ENCODE measurements at regions not wholly inside any gene's neighbourhood (a gene's known extent, or its start where the extent isn't known, plus 50 kb on each side); places are given as distances from the start of the nearest gene placed in this dataset.
"Not testable (repeated sequence)": the region's sequence is repeated elsewhere in the genome, so short reads cannot be mapped to it uniquely, and the experiment has no call there.

DNA sequence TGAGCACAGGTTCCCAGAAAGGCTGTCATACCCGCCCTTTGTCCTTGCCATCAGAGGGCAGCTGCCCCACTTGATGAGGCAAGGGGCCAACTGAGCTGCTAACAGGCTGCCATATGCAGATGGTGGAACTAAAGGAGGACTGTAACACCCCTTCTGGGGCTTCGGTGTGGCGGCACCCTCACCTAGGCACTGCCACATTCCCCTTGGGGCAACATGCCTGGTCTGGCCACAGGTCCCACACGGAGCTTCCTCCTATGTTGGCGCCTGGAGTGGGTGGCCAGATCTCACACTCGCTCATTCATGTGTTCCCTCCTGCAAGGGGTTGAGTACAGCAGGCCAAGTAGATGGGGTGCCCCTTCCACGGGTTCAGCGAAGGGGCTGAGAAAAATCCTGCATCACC is 777.4 kb upstream of the CHD1 start:
- DNase-seq: no peak

DNA sequence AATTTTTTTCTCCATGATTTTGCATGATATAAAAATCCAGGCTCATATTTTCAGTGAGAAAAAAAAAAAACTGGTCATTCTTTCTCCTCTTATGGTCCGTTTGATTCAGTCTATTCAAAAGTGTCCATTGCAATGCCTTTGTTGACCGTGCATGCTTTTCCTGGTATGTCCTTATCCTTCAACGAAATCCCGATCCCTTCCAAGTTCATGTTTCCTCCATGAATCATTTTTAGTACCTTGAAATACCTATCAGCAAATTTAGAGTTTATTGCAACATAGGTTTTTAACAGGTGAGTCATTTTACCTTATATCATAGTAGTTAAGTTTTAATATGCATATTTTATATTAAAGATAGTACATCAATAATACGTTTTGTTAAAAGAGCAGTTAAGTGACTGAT is 773.8 kb upstream of the CHD1 start:
- no peak for DNase-seq

DNA sequence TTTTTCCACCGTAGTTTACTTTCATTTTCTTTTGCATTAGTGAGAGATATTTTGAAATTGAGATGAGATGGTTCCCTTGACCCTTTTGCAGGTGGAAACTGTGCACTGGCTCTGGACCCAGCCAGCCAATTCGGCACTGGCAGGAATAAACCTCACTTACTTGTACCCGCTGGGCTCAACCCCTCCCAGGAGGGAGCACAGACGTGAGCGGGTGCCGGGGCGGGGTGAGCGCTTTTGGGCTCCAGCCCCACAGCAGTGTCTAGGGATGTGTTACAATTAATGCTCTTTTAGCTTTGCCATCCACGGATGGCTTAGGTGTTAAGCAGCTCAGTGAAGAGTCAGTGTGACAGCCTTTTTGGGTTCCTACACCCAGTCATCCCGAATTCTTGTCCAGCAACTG is 766.1 kb upstream of the CHD1 start:
- DNase-seq: no peak

DNA sequence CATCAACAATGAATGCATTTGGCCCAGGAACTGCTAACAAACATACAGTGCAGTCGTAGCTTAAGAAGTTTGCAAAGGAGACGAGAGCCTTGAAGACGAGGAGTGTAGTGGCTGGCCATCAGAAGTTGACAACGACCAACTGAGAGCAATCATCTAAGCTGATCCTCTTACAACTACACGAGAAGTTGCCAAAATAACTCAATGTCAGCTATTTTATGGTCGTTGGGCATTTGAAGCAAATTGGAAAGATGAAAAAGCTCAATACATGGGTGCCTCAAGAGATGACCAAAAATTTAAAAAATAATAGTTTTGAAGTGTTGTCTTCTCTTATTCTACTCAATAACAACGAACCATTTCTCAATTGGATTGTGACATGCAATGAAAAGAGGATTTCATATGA is 757.7 kb upstream of the CHD1 start:
- no peak for DNase-seq

DNA sequence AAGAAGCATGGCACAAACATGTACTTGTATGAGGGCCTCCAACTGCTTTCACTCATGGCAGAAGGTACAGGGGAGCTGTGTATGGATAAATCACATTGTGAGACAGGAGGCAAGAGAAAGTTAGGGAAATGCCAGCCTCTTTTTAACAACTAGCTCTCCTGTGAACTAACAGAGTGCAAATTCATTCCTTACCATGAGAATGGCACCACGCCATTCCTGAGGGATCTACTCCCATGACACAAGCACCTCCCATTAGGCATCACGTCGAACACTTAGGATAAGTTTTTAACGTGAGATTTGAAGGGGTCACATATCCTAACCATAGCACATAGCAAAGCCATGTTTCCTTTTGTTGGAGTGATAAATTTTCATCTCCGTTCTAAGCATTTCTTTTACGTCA is 747.2 kb upstream of the CHD1 start:
- DNase-seq: no peak

DNA sequence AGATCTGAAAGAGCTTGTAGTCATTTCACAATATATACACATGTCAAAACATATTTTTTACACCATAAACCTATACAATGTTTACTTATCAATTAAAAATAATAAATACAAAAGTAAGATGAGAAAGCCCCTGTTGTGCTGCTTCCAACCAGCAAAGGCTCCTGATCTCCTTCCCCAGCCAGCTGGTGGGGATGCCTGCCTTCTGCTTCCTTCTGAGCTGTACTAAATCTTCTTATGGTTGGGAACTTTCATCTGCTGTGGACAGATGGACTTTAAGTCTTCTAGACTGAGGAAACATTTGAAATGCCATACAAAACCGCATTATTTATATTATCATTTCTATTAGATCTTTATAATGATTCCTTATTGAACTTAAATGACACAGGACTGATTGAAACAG is 745.3 kb upstream of the CHD1 start:
- DNase-seq: peak; percentile 6

DNA sequence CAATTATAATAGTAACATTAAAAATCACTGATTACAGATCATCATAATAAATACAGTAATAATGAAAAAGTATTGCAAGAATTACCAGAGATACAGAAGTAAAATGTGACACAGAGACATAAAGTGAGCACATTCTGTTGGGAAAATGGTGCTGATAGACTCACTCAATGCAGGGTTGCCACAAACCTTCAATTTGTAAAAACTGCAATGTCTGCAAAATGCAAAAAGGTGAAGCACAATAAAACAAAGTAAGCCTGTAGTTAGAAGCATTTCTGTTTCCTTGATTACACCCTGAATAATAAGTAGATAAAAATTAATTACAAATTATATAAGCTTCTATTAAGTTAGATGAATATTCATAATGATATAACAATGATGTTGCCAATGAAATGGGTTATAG is 736.2 kb upstream of the CHD1 start:
- no peak for DNase-seq

DNA sequence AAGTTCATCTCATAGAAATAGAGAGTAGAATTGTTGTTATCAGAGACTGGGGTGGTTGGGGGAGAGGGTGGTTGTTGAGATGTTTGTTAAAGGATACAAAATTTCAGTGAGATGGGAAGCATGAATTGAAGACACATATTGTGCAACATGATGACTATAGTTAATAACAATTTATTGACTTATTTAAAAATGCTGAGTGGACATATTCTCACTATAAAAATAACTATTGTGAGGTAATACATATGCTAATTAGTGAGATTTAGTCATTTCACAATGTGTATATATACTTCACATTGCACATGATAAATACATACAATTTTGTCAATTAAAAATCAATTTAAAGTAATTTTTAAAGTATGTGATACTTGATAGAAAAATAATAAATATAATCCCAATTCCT is 722.5 kb upstream of the CHD1 start:
- DNase-seq: no peak

DNA sequence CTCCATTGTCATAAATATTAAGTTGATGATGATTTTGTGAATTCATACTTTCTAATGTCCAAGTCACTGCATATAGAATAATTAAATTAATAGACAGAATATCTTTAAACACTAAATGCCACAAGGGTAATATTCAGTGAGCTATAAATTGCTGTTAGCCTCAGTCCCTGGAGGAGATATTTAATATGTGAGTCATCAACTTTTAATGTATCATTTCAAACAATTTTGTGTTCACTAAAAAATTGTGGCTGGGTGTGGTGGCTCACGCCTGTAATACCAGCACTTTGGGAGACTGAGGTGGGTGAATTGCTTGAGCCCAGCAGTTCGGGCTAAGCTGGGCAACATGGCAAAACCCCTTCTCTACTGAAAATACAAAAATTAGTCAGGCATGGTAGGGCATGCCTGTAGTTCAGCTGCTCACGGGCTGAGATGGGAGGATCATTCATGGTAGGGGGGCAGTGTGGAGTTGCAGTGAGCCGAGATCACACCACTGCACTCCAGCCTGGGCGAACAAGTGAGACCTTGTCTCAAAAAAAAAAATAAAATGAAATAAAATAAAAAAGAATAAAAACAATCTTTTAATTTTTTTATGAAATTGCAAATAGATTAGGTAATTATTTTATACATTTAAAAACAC is 717.3 kb upstream of the CHD1 start:
- peak; percentile 0 for DNase-seq

DNA sequence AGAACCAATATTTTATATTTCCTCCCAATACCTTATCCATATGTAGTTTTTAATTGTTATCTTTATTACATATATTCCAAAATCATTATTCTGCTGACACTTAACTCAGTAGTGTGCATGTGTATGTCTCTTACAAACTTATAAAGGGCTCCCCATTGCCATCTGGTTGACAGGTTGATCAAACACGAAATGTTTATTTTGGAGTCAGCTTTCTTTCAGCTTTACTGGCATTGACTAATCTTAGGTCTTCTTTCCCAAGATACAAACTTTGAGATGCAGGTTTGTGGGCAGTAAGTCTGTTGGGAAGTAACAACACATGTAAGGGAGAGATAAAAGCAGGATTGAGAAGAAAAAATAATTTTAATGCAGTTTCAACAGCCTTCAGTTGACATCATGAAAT is 716.0 kb upstream of the CHD1 start:
- DNase-seq: peak; percentile 1

DNA sequence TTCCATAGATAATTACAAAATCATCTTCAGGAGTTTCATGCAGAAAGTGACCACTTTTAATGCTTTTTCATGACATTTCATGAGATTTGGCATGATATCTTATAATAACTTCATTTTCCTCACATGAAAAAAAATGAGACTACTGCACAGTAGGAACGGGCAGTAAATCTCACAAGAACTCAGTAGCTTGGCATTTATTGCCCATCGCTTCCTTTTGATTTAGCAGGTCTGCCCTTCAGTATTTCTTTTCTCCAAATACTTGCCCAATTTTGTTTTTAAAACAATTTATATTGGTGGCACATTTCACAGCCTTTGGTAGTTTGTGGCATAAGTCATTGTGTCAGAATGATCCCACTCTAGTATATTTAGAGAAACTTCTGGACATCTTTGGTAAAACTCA is 711.8 kb upstream of the CHD1 start:
- DNase-seq: no peak

DNA sequence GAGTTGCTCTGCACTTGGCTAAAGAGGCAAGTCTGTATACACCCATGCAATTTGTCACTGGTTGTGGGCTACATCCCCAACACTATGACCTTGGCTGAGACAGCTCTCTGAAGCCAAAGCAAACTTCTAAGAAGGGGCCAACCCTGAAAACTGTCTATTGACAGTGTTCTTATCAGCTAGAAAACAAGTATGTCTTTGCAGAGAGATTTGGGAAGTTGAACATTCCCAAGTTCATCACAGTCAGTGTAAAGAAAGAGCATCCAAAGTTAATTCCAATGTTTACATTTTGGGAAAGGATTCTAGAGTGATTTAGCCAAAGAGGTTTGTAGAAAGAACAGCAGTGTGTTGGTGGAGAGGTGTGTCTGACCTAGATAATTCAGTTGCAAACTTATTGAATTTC is 711.1 kb upstream of the CHD1 start:
- no peak for DNase-seq

DNA sequence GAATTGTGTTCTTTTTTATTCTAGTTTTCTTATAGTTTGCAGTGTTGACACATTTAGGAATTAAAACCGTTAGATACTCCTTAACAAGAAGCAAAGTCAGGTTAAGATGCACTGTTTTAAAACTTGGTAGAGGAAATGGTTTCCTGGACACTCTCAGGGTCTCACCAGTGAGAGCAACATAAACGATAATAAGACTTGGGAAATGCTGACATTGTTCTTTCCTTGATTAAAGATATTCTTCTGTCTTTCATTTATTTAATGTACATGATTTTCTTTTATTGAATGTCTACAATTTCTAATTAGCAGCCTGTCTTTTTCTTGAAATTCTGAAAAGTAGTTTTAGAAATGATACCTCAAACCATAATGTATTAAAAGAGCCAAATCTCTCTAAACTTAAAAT is 707.9 kb upstream of the CHD1 start:
- DNase-seq: no peak

DNA sequence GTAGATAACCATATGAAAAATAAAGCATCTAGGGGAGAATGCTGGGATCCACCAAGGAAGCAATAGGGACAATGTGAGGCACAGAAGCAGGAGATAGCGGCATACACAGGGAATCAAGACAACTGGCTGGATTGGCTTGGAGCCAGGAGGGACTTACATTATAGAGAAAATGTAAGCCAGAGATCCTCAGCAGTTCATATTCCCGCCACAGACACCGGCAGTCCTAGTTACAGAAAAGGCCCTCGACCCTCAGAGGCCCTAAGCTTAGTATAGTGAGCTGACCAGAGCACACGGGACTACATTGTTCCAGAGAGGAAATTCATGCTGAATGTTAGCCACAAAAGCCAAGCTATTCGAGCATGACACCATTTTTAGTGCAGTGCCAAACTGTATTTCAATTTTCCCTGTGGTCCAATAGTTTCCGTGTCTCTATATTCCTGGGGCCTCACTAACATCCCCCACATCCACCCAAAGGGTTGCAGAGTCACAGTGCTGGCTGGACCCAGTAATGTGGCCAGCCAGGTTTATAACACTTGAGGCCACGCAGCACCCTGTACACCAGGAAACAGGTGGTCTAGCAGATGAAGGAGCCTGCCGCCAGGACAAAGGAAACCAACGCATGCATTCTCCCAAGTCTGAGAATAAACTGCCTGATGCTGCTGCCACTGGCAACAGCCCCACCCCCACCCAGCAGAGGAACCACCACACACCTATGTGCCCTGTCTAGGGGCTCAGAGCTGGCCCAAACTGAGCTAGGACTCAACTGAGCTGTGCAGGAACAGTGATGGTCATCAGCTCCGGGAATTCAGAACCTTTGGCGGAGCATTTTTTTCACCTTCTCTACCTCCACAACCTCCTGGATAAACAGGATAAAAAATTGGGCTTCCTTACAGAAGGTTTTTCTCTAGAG is 693.2 kb upstream of the CHD1 start:
- DNase-seq: no peak

DNA sequence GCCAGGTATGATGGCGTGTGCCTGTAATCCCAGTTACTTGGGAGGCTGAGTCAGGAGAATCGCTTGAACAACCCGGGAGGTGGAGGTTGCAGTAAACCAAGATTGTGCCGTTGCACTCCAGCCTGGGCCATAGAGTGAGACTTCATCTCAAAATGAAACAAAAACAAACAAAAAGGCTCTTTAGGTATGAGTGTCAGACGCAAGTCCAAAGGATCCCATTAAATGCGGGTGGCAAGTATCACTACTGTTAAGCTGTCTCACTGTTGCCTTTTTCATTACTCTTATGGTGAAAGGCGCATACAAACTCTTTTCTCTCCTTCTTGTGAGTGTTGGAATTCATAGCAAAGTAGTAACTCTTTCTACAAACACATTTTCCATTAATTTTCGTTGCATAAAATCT is 688.5 kb upstream of the CHD1 start:
- no peak for DNase-seq

DNA sequence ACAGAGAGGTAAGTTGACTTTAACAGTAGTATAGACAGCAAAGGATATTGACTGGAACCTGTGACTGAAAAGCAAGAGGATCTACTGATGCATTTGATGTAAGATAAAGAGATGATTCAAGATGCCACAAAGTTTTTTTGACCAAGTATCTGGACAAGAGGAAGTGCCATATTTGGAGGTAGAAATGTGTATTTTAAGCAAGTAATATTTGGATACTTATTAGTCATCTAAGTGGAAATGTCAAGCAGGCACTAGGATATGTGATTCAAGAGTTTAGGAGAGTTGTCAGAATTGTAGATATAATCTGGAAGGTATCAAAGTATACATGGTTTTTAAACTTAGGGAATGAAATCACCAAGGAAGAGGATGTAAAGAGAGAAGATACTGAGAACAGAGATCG is 686.1 kb upstream of the CHD1 start:
- DNase-seq: no peak

DNA sequence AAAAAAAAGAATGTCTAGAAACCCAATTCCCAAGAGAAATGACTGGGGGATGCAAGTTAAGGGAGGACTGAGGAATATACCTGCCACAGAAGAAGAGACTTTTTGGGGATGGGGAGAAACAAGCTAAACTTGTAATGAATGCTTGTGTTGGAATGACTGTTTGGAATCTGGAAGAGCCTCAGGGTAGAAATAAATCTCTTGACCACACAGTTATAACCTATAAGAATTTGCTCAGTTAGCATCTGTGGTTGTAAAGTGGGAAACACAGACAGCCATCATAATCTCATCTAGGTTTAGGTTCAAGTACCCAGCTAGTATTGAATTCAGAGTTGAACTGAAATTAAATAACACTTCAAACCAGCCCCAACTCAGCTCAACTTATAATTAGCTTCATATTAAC is 678.3 kb upstream of the CHD1 start:
- no peak for DNase-seq

DNA sequence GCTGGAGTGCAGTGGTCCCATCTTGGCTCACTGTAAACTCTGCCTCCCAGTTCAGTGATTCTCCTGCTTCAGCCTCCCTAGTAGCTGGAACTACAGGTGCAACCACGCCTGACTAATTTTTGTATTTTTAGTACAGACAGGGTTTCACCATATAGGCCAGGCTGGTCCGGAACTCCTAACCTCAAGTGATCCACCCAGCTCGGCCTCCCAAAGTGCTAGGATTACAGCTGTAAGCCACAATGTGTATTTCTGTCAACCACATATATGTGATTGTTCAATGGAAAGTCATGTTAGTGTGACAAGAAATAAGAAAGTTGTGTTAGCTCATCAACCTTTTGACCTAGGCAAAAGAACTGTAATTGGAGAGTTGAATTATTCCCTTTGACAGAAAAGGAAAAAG is 677.1 kb upstream of the CHD1 start:
- DNase-seq: no peak

DNA sequence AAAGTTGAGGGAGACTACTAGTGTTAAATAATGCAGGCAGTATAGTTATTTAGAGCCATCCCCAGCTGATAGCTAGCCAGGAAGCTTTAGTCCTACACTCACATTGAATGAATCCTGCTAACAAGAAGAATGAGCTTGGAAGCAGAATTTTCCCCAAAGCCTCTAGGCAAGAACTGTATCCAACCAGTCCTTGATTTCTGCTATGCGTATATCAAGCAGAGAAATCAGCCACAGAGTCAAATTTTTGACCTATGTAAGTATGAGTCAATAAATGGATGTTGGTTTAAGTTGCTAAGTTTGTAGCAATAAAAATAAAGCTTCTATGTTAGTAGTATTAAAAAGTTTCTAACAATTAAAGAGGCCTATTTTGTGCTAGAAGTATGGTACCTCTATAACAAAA is 672.1 kb upstream of the CHD1 start:
- DNase-seq: no peak

DNA sequence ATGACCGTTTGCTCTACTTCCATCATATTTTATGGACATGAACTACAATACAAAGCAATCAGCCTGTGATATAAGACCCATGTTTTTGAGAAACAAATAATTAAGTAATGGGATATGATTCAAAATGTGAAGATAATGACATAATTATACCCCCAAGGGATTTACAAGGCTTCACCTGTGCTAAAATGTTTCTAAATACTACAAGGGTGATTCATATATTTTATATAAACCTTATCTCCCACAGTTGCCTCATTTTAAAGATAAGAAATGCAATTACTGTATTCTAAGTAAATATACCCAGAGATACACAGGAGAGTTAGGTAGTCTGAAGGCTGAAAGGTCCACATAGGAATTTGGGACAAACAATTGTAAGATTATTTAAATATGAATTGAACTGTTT is 662.0 kb upstream of the CHD1 start:
- no peak for DNase-seq

DNA sequence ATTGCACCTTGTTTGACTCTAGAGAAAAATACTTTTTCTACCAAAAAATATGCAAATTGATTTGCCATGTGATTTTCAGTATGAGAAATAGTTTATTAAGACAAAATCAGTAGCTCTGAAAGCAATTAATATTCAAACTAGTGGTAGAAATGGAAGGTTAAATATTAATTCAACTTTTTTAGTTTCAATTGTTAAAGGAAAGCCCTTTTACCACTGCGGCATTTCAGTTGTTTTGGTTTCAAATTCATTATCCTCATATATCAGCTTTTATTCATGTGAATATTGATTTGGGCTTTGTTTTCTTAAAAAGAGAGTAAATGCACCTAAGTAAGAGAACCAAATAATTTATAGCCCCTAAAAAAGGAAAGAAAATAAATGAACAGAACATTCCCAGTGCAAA is 660.6 kb upstream of the CHD1 start:
- DNase-seq: no peak

DNA sequence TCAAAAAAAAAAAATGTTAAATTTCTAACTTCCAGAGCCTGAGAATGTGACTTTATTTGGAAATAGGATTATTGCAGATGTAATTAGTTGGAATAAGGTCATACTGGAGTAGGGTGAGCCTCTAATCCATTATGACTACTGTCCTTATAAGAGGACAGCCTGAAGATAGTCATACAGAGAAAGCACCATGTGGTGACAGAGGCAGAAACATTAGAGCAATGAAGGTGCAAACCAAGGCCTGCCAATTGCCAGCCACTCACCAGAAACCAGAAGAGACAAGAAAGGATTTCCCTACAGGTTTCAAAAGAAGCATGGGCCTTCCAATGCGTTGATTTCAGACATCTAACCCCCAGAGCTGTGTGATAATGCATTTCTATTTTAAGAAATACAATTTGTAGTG is 659.2 kb upstream of the CHD1 start:
- no peak for DNase-seq

DNA sequence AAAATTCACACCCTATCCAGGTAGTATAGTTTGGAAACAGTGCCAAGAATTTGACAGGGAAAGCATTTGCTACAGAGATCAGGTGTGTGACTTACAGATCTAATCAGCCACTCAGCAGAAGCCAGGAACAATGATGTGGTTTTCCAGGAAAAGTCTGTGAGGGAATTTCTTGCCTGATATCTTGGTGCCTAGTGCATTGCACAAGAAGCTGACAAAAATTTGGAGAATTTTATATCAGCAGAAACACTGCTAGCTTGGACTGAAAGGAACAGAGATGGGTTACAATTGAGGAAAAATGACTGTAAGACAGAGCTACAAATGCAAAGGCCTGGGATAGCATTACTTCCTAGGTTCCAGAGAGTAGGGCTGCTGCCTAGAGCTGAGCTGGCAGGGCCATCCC is 658.1 kb upstream of the CHD1 start:
- DNase-seq: no peak

DNA sequence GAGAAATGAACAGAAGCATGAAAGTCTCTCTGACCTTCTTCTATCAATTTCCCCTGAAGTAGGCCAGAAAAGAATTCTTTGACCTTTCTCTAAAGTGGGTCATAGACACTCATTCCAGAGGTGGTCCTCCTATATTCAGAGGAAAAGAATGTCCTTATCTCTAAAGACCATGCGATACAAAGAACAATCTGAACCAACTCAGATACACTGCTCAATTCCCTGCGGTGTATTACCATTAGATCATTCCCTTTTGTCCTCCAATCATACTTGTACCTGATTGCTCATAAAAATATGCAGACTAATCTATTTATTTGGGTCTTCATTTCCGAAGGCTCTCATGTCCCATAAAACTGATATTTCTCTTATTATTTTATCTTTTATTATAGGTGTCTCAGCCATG is 652.4 kb upstream of the CHD1 start:
- DNase-seq: not testable (repeated sequence)
